ENCODE measurements at regions not wholly inside any gene's neighbourhood (a gene's known extent, or its start where the extent isn't known, plus 50 kb on each side); places are given as distances from the start of the nearest gene placed in this dataset.
A peak's percentile ranks its signal among the peaks of the same experiment; 100 is the strongest.

GRCh38 chr2:221203125-221203524 lies 369.0 kb downstream of the EPHA4 start:
- DNase-seq (ENCODE audit: low spot score): peak; percentile 8
- in situ Hi-C loops (cut with MboI; ENCODE audit: low pct_unique_long_range_greater_than_20kb, low sequenced_read_pairs, unreplicated experiment): no loop called here
- no peak for TF ChIP-seq CTCF (IDR thresholded peaks at IDR 0.05; ENCODE audit: extremely low read depth, insufficient read depth, missing control alignments)

GRCh38 chr2:221203856-221204255 lies 368.2 kb downstream of the EPHA4 start:
- no peak for TF ChIP-seq CTCF (IDR thresholded peaks at IDR 0.05; ENCODE audit: extremely low read depth, insufficient read depth, missing control alignments)
- DNase-seq (ENCODE audit: low spot score): no peak
- in situ Hi-C loops (cut with MboI; ENCODE audit: low pct_unique_long_range_greater_than_20kb, low sequenced_read_pairs, unreplicated experiment): no loop called here

- DNase-seq (ENCODE audit: low spot score): no peak
These were observed 367.4 kb downstream of the EPHA4 start for GRCh38 chr2:221204699-221205098.

GRCh38 chr2:221205103-221205673 lies 366.9 kb downstream of the EPHA4 start:
- no peak for TF ChIP-seq CTCF (IDR thresholded peaks at IDR 0.05; ENCODE audit: extremely low read depth, insufficient read depth, missing control alignments)
- in situ Hi-C loops (cut with MboI; ENCODE audit: low pct_unique_long_range_greater_than_20kb, low sequenced_read_pairs, unreplicated experiment): no loop called here
- DNase-seq (ENCODE audit: low spot score): no peak

More at GRCh38 chr2:221204699-221205098, 367.4 kb downstream of the EPHA4 start:
- TF ChIP-seq CTCF (IDR thresholded peaks at IDR 0.05; ENCODE audit: extremely low read depth, insufficient read depth, missing control alignments): no peak
- in situ Hi-C loops (cut with MboI; ENCODE audit: low pct_unique_long_range_greater_than_20kb, low sequenced_read_pairs, unreplicated experiment): no loop called here

- no peak for DNase-seq (ENCODE audit: low spot score)
- in situ Hi-C loops (cut with MboI; ENCODE audit: low pct_unique_long_range_greater_than_20kb, low sequenced_read_pairs, unreplicated experiment): no loop called here
- TF ChIP-seq CTCF (IDR thresholded peaks at IDR 0.05; ENCODE audit: extremely low read depth, insufficient read depth, missing control alignments): no peak
These were observed 361.4 kb downstream of the EPHA4 start for GRCh38 chr2:221210686-221211085.

GRCh38 chr2:221211653-221212052 lies 360.5 kb downstream of the EPHA4 start:
- no peak for TF ChIP-seq CTCF (IDR thresholded peaks at IDR 0.05; ENCODE audit: extremely low read depth, insufficient read depth, missing control alignments)
- in situ Hi-C loops (cut with MboI; ENCODE audit: low pct_unique_long_range_greater_than_20kb, low sequenced_read_pairs, unreplicated experiment): no loop called here
- DNase-seq (ENCODE audit: low spot score): no peak

- TF ChIP-seq CTCF (IDR thresholded peaks at IDR 0.05; ENCODE audit: extremely low read depth, insufficient read depth, missing control alignments): no peak
- in situ Hi-C loops (cut with MboI; ENCODE audit: low pct_unique_long_range_greater_than_20kb, low sequenced_read_pairs, unreplicated experiment): no loop called here
- no peak for DNase-seq (ENCODE audit: low spot score)
These were observed 360.0 kb downstream of the EPHA4 start for GRCh38 chr2:221212105-221212504.
